ENCODE measurements at regions not wholly inside any gene's neighbourhood (a gene's known extent, or its start where the extent isn't known, plus 50 kb on each side); places are given as distances from the start of the nearest gene placed in this dataset.

GRCh38 chr7:68571286-68571685 lies 1027.0 kb upstream of the AUTS2 start:
- Histone ChIP-seq H3K79me1 (replicated peaks; ENCODE audit: low read length, poor library complexity, severe bottlenecking) (no peaks in the 10 kb centered on the region), H3K18ac (ENCODE audit: low read depth in 1 of 2, low read length in 2 of 2) (no peak overlapping the region), H2BK12ac (ENCODE audit: low read length in 2 of 2) (no peak overlapping the region), H4K8ac (ENCODE audit: low read length) (no peak overlapping the region), H3K4me1 (ENCODE audit: control insufficient read depth, insufficient read depth, low read depth, low read length) (no peaks in the 10 kb centered on the region), H2AFZ (ENCODE audit: low read depth, low read length) (no peak overlapping the region), H2BK120ac (ENCODE audit: low read depth, low read length) (no peak overlapping the region), H4K91ac (ENCODE audit: low read length) (no peak overlapping the region), H2BK5ac (ENCODE audit: low read depth, low read length, poor library complexity, severe bottlenecking) (no peak overlapping the region), H3K27ac (ENCODE audit: low read length, poor library complexity, severe bottlenecking) (no peak overlapping the region), H3K9me3 (ENCODE audit: control insufficient read depth, low read length) (peaks cover 4% of the 10 kb centered on the region), H3K4ac (ENCODE audit: low read depth in 1 of 2, low read length in 2 of 2) (no peak overlapping the region), H3K27me3 (ENCODE audit: control insufficient read depth in 1 of 2, insufficient read depth in 1 of 2, low read length in 2 of 2) (no peaks in the 10 kb centered on the region), H3K4me3 (ENCODE audit: insufficient read depth in 1 of 2, low read depth in 1 of 2, low read length in 2 of 2) (no peak overlapping the region), H2AK5ac (ENCODE audit: low read length, severe bottlenecking) (no peak overlapping the region), H3K14ac (ENCODE audit: low read length in 2 of 2) (no peak overlapping the region), H3K4me2 (ENCODE audit: low read length, poor library complexity, severe bottlenecking) (no peak overlapping the region), H3K36me3 (ENCODE audit: control insufficient read depth in 1 of 2, insufficient read depth in 2 of 2, low read depth in 1 of 2, low read length in 2 of 2) (no peaks in the 10 kb centered on the region), H3K9ac (ENCODE audit: low read length) (no peak overlapping the region), H3K23ac (ENCODE audit: low read length in 2 of 2) (no peak overlapping the region), H2BK15ac (ENCODE audit: low read depth, poor library complexity, severe bottlenecking) (no peak overlapping the region)
- DNase-seq = no peak

- H3K9me3 ChIP-seq (ENCODE audit: control insufficient read depth, low read length) = no peaks in the 10 kb centered on the region
- H2AK5ac ChIP-seq (ENCODE audit: low read length, severe bottlenecking) = no peak overlapping the region
- 81% methylated on average over 12 of the region's 12 CpGs for WGBS
- H3K4me3 ChIP-seq (ENCODE audit: insufficient read depth in 1 of 2, low read depth in 1 of 2, low read length in 2 of 2) = no peak overlapping the region
- H3K79me1 ChIP-seq (replicated peaks; ENCODE audit: low read length, poor library complexity, severe bottlenecking) = no peaks in the 10 kb centered on the region
- no peak for DNase-seq
- H3K4me1 ChIP-seq (ENCODE audit: control insufficient read depth, insufficient read depth, low read depth, low read length) = no peaks in the 10 kb centered on the region
- no peak overlapping the region for H3K14ac ChIP-seq (ENCODE audit: low read length in 2 of 2)
- H3K27me3 ChIP-seq (ENCODE audit: control insufficient read depth in 1 of 2, insufficient read depth in 1 of 2, low read length in 2 of 2) = no peaks in the 10 kb centered on the region
- no peak overlapping the region for H2BK12ac ChIP-seq (ENCODE audit: low read length in 2 of 2)
- H3K9ac ChIP-seq (ENCODE audit: low read length) = no peak overlapping the region
- H2AFZ ChIP-seq (ENCODE audit: low read depth, low read length) = no peak overlapping the region
- H3K23ac ChIP-seq (ENCODE audit: low read length in 2 of 2) = no peak overlapping the region
- H2BK120ac ChIP-seq (ENCODE audit: low read depth, low read length) = no peak overlapping the region
- no peak overlapping the region for H2BK15ac ChIP-seq (ENCODE audit: low read depth, poor library complexity, severe bottlenecking)
- no peak overlapping the region for H2BK5ac ChIP-seq (ENCODE audit: low read depth, low read length, poor library complexity, severe bottlenecking)
- H3K36me3 ChIP-seq (ENCODE audit: control insufficient read depth in 1 of 2, insufficient read depth in 2 of 2, low read depth in 1 of 2, low read length in 2 of 2) = no peaks in the 10 kb centered on the region
- H3K27ac ChIP-seq (ENCODE audit: low read length, poor library complexity, severe bottlenecking) = no peak overlapping the region
- H4K91ac ChIP-seq (ENCODE audit: low read length) = no peak overlapping the region
- no peak overlapping the region for H4K8ac ChIP-seq (ENCODE audit: low read length)
- H3K4me2 ChIP-seq (ENCODE audit: low read length, poor library complexity, severe bottlenecking) = no peak overlapping the region
- no peak overlapping the region for H3K18ac ChIP-seq (ENCODE audit: low read depth in 1 of 2, low read length in 2 of 2)
- no peak overlapping the region for H3K4ac ChIP-seq (ENCODE audit: low read depth in 1 of 2, low read length in 2 of 2)
These were observed 1024.8 kb upstream of the AUTS2 start for GRCh38 chr7:68573271-68574005.

DNA sequence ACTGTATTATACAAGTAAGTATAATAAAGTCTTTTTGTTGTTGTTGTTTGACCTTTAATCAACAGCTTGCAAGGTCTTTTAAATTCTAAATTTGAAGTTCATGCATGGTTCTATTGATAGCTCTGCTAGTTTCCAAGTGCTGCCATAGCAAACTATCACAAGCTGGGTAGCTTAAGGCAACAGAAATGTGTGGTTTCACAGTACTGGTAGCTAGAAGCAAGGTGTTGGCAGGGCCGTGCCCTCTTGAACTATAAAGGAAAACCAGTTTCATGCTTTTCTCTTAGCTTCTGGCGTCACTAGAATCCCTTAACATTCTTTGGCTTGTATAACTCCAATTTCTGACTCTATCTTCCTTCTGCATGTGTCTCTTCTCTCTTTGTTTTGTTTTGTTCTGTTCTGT lies 1021.9 kb upstream of the AUTS2 start:
- H3K4ac ChIP-seq (ENCODE audit: low read depth in 1 of 2, low read length in 2 of 2) = no peak overlapping the region
- H3K27me3 ChIP-seq (ENCODE audit: control insufficient read depth in 1 of 2, insufficient read depth in 1 of 2, low read length in 2 of 2) = no peaks in the 10 kb centered on the region
- no peak overlapping the region for H4K91ac ChIP-seq (ENCODE audit: low read length)
- H2BK12ac ChIP-seq (ENCODE audit: low read length in 2 of 2) = no peak overlapping the region
- WGBS = 33% methylated on average over 1 of the region's 2 CpGs
- no peak overlapping the region for H2AK5ac ChIP-seq (ENCODE audit: low read length, severe bottlenecking)
- H3K27ac ChIP-seq (ENCODE audit: low read length, poor library complexity, severe bottlenecking) = no peak overlapping the region
- H2AFZ ChIP-seq (ENCODE audit: low read depth, low read length) = no peak overlapping the region
- no peaks in the 10 kb centered on the region for H3K79me1 ChIP-seq (replicated peaks; ENCODE audit: low read length, poor library complexity, severe bottlenecking)
- no peaks in the 10 kb centered on the region for H3K4me1 ChIP-seq (ENCODE audit: control insufficient read depth, insufficient read depth, low read depth, low read length)
- H3K18ac ChIP-seq (ENCODE audit: low read depth in 1 of 2, low read length in 2 of 2) = no peak overlapping the region
- peaks cover 11% of the 10 kb centered on the region for H3K9me3 ChIP-seq (ENCODE audit: control insufficient read depth, low read length)
- no peak overlapping the region for H2BK15ac ChIP-seq (ENCODE audit: low read depth, poor library complexity, severe bottlenecking)
- H4K8ac ChIP-seq (ENCODE audit: low read length) = no peak overlapping the region
- no peak for DNase-seq
- H2BK120ac ChIP-seq (ENCODE audit: low read depth, low read length) = no peak overlapping the region
- H3K4me2 ChIP-seq (ENCODE audit: low read length, poor library complexity, severe bottlenecking) = no peak overlapping the region
- H3K23ac ChIP-seq (ENCODE audit: low read length in 2 of 2) = no peak overlapping the region
- H2BK5ac ChIP-seq (ENCODE audit: low read depth, low read length, poor library complexity, severe bottlenecking) = no peak overlapping the region
- H3K14ac ChIP-seq (ENCODE audit: low read length in 2 of 2) = no peak overlapping the region
- no peak overlapping the region for H3K9ac ChIP-seq (ENCODE audit: low read length)
- no peak overlapping the region for H3K4me3 ChIP-seq (ENCODE audit: insufficient read depth in 1 of 2, low read depth in 1 of 2, low read length in 2 of 2)
- no peaks in the 10 kb centered on the region for H3K36me3 ChIP-seq (ENCODE audit: control insufficient read depth in 1 of 2, insufficient read depth in 2 of 2, low read depth in 1 of 2, low read length in 2 of 2)

- Histone ChIP-seq H3K27me3 (ENCODE audit: control insufficient read depth in 1 of 2, insufficient read depth in 1 of 2, low read length in 2 of 2) (no peaks in the 10 kb centered on the region), H2BK15ac (ENCODE audit: low read depth, poor library complexity, severe bottlenecking) (no peak overlapping the region), H3K4me1 (ENCODE audit: control insufficient read depth, insufficient read depth, low read depth, low read length) (no peaks in the 10 kb centered on the region), H4K8ac (ENCODE audit: low read length) (no peak overlapping the region), H3K14ac (ENCODE audit: low read length in 2 of 2) (no peak overlapping the region), H3K36me3 (ENCODE audit: control insufficient read depth in 1 of 2, insufficient read depth in 2 of 2, low read depth in 1 of 2, low read length in 2 of 2) (no peaks in the 10 kb centered on the region), H3K9me3 (ENCODE audit: control insufficient read depth, low read length) (peaks cover 16% of the 10 kb centered on the region), H3K4ac (ENCODE audit: low read depth in 1 of 2, low read length in 2 of 2) (no peak overlapping the region), H3K4me2 (ENCODE audit: low read length, poor library complexity, severe bottlenecking) (no peak overlapping the region), H3K9ac (ENCODE audit: low read length) (no peak overlapping the region), H2BK120ac (ENCODE audit: low read depth, low read length) (no peak overlapping the region), H4K91ac (ENCODE audit: low read length) (no peak overlapping the region), H2BK5ac (ENCODE audit: low read depth, low read length, poor library complexity, severe bottlenecking) (no peak overlapping the region), H3K79me1 (replicated peaks; ENCODE audit: low read length, poor library complexity, severe bottlenecking) (no peaks in the 10 kb centered on the region), H3K23ac (ENCODE audit: low read length in 2 of 2) (no peak overlapping the region), H2AK5ac (ENCODE audit: low read length, severe bottlenecking) (no peak overlapping the region), H2AFZ (ENCODE audit: low read depth, low read length) (no peak overlapping the region), H3K27ac (ENCODE audit: low read length, poor library complexity, severe bottlenecking) (no peak overlapping the region), H3K4me3 (ENCODE audit: insufficient read depth in 1 of 2, low read depth in 1 of 2, low read length in 2 of 2) (no peak overlapping the region), H2BK12ac (ENCODE audit: low read length in 2 of 2) (no peak overlapping the region), H3K18ac (ENCODE audit: low read depth in 1 of 2, low read length in 2 of 2) (no peak overlapping the region)
- no peak for DNase-seq
- 67% methylated on average over 1 of the region's 1 CpG for WGBS
These were observed 1016.9 kb upstream of the AUTS2 start for GRCh38 chr7:68581417-68581816.
